PC-9 (cell line): ENCODE measurements at regions not wholly inside any gene's neighbourhood (a gene's known extent, or its start where the extent isn't known, plus 50 kb on each side); places are given as distances from the start of the nearest gene placed in this dataset.

Experiments
- CTCF ChIP-seq: fragments of 200-600 bp; sonication (generic); conservative IDR thresholded peaks from 2 replicates; pipeline ENCODE4 v1.6.1; 2017; ENCODE audit warnings: mixed run types, antibody characterized with exemption, mild to moderate bottlenecking, moderate library complexity
- EZH2 ChIP-seq: fragments of 200-600 bp; sonication (generic); IDR thresholded peaks from 2 replicates; pipeline ENCODE4 v1.8.0; 2017; ENCODE audit warnings: antibody characterized with exemption, low read depth

- TF ChIP-seq EZH2 = no peak
- no peak for TF ChIP-seq CTCF
These were observed 310.5 kb downstream of the CETN3 start for GRCh38 chr5:90099099-90099498.
